Loucy (cell line): ENCODE measurements at regions not wholly inside any gene's neighbourhood (a gene's known extent, or its start where the extent isn't known, plus 50 kb on each side); places are given as distances from the start of the nearest gene placed in this dataset.

Experiments
- EZH2phosphoT487 ChIP-seq: fragments of 200-600 bp; IDR thresholded peaks from 2 replicates; pipeline ENCODE4 v1.6.1; 2018; ENCODE audit warnings: antibody characterized with exemption, mild to moderate bottlenecking, moderate library complexity, borderline replicate concordance
- TF ChIP-seq, protein P1 (sequence below): fragments of 200-600 bp; sonication (generic); conservative IDR thresholded peaks from 2 replicates; pipeline ENCODE4 v1.5.1; 2014; ENCODE audit warnings: mild to moderate bottlenecking, antibody characterized with exemption, low read length

GRCh38 chr5:28473531-28474107 is 1435.2 kb upstream of the CDH9 start:
- TF ChIP-seq, protein P1, sequence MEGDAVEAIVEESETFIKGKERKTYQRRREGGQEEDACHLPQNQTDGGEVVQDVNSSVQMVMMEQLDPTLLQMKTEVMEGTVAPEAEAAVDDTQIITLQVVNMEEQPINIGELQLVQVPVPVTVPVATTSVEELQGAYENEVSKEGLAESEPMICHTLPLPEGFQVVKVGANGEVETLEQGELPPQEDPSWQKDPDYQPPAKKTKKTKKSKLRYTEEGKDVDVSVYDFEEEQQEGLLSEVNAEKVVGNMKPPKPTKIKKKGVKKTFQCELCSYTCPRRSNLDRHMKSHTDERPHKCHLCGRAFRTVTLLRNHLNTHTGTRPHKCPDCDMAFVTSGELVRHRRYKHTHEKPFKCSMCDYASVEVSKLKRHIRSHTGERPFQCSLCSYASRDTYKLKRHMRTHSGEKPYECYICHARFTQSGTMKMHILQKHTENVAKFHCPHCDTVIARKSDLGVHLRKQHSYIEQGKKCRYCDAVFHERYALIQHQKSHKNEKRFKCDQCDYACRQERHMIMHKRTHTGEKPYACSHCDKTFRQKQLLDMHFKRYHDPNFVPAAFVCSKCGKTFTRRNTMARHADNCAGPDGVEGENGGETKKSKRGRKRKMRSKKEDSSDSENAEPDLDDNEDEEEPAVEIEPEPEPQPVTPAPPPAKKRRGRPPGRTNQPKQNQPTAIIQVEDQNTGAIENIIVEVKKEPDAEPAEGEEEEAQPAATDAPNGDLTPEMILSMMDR = no peak
- TF ChIP-seq EZH2phosphoT487 = no peak
